GM18519 (cell line): ENCODE measurements at regions not wholly inside any gene's neighbourhood (a gene's known extent, or its start where the extent isn't known, plus 50 kb on each side); places are given as distances from the start of the nearest gene placed in this dataset.

Experiments
- ATAC-seq: cut with Tn5 transposase; IDR thresholded peaks from one replicate; pipeline ENCODE4 v1.9.1; 2021; ENCODE audit warnings: mild to moderate bottlenecking, moderate library complexity; ENCODE audit not compliant: unreplicated experiment, low FRiP score

DNA sequence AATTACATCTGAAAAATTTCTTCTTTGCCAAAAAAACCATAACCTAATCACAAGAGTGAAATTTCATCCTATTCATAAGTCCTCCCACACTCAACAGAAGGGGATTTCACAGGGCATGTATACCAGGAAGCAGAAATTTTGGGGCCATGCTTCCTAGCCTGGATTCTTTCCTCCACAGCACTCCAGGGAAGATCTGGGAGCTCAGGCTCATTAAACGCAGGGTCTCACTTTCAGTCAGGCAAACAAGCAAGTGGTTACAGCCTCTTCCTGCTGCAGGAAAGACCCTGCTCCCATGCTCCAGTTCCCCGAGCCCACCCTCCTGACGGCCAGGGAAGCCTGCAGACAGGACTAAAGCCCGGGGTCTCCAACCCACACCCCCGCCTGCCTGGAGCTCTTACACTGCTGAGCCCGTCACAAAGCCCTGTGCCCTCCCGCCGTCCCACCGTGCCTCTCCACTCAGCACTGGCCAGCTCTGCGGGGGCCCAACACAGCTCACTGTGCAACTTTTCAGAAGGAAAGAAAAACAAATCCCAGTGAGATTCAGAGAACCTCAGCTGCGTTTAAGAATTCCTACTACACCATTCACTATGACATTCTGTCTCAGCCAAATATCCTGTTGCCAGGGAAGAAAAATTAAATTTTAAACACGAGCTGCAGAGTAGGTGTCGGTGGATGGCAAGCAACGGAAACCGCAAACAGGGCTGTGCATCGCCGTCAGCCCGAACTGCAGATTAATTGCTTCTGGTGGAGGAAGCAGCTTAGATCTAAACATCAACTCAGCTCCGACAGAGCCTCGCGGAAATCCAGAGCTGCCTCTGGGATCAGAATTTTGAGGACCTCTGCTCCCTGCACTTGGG, 106.7 kb upstream of the SFSWAP start:
- no peak for ATAC-seq

GRCh38 chr12:131604859-131605258, 106.0 kb upstream of the SFSWAP start:
- ATAC-seq: no peak

GRCh38 chr12:131605304-131605829, 105.5 kb upstream of the SFSWAP start:
- ATAC-seq: no peak

GRCh38 chr12:131606218-131606901, 104.5 kb upstream of the SFSWAP start:
- ATAC-seq: no peak

GRCh38 chr12:131607658-131608447, 103.0 kb upstream of the SFSWAP start:
- peak; percentile 68 for ATAC-seq

- ATAC-seq: no peak
These were observed 101.9 kb upstream of the SFSWAP start for GRCh38 chr12:131608740-131609690.

GRCh38 chr12:131609762-131610161, 101.1 kb upstream of the SFSWAP start:
- no peak for ATAC-seq

DNA sequence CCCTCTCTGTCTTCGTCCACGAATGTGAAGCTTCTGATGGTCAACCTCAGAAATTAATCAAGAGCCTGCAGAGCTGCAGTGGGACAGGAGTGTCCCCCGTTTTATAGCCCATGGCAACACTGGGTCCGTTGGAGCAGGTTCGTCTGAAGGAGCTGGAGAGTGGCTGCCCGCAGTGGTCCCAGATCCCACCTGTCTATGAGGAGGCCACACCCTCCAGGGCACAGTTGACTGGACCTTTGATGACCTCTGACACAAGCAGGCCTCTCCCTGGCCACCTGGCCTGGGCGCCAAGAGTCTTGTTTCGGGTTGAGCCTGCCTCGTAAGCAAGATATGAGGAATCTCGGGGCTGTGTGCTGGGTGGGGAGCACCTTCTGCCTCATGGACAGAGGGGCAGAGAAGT, 100.7 kb upstream of the SFSWAP start:
- ATAC-seq: no peak

DNA sequence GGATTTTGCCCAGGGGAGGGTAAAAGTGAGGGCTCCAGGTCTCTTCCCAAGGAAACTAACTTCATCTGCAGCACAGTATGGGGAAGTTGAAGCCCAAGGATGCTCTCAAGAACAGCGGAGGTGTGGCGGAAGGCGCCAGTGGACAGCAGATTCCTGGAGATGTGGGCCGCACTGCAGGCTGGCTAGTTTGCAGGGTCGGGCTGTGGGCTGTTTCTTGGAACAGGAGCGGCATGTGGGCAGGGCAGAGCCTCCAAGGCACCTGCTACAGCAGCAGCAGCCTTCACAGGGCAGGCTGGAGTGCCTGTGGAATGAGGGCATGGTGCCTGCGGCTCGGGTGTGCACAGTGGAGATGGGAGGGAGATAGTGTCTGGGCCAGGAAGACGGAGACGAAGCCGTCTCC, 100.0 kb upstream of the SFSWAP start:
- no peak for ATAC-seq

DNA sequence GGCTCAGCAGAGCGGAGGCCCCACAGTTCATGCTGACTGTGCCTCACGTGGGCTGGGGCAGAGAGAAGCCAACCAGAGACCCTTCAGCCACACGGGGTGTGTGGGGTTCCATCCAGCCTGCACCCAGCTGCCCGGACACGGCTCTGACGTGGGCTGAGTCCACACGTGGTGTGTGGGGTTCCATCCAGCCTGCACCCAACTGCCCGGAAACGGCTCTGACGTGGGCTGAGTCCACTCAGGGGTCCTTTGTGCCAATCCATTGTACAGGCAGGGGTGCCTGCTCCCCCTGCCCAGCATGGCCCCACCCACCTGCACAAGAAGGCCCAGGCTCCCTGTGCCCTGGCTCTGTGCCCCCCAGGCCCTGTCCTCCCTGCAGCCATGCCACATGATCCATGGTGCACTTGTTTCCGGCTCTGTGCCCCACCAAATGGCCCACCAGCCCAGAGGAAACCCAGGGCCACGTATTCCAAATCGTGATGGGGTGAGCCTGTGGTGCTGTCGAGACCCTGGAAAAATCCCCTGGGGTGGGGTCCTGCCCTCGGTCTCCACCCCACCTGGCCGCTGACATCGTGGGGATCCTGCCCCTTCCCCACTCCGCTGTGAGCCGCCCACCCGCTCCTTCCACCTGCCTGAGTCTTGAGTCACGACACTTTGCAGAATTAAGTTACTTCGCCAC, 99.3 kb upstream of the SFSWAP start:
- no peak for ATAC-seq

DNA sequence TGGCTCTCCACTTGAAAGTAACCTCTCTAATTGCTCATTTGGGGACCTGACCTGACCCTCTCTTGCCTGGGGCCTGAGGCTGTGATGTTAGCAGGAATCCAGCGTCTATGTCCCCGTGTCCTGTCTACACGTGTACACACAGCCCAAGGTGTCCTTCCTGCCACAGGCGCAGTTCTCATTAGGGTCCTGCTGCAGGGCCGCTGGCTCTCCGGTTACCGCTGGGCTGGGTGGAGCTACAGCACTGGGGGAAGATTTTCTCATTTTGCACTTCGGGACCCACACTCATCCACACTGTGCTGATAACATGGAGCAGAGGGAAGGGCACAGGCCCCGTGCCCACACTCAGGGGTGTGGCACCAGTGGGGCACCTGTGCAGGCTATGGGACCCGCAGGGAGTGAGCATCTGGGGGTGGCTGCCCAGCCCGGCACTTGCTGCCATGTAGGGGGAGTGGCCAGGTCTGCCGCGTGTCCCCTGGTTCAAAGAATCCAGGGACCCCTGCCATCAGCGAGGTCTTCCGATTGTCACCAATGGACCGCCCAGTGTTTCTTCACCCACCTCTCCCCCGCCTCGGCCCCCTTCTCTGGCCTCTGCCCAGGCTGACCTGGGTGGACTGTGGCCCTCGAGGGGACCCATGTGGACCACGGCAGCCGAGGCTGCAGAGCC, 98.7 kb upstream of the SFSWAP start:
- no peak for ATAC-seq

- no peak for ATAC-seq
These were observed 97.7 kb upstream of the SFSWAP start for GRCh38 chr12:131613186-131613585.

DNA sequence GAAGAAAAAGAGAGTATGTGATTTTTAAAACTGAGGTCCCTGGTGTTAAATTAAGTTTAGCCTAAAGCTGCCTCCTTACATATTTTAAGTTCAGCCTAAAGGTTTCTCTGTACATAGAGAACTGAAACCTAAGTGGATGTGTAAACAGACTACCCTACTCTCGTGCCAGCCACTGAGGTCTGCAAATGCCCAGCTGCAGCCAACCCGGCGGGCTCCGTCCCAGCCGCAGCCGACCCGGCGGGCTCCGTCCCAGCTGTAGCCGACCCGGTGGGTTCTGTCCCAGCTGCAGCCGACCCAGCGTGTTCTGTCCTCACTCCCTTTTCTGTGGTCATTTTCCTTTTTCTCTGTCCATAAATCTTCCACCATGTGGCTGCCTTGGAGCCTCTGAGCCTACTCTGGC, 97.2 kb upstream of the SFSWAP start:
- no peak for ATAC-seq

DNA sequence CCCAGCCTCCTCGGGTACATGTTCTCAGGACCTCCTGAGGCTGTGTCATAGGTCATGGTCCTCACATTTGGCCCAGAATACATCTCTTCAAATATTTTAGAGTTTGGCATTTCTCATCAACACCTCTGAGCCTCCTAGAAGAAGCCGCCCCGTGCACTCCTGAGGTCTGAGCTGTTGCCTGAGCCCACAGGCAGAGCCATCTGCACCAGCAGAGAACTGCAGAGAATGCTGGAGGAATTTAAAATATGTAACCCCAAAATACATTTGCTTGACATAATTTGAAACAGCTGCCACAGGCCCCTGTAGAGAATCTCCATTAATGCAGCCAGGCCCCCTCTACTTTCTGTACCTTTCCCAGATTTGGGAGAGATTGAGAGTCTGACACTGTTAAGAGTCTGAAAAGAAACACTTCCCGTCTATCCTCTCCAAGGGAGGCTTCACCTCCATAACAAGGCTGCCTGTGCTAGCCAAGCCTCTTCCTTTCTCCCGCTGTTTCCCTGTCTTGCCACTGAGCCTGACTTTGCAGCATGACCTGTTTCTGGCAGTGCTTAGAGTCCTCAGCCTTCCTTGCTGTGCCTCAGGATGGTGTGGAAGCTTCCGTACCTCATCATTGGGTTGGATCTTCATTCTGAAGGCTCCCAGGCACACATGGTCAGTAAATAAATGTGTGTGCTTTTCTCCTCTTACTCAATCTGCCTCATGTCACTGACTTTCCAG, 95.4 kb upstream of the SFSWAP start:
- ATAC-seq: no peak

- ATAC-seq: no peak
These were observed 94.7 kb upstream of the SFSWAP start for GRCh38 chr12:131616043-131616700.

DNA sequence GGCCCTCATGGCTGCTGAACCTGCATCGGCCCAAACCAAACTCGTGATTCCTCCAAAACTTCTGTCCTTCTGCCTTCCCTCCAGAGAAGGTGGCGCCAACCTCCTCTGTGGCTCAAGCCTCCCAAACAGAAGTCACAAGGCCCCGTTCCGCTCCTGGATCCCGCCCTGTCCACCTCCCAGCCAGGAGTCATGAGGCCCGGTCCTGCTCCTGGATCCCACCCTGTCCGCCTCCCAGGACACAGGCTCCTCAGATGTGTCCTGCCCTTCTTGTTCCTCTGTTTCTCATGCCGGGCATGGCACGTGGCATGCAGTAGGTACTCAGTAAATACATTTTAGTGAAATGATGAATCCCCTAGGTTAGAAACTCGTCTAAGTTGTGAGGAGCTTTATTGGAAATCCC, 94.2 kb upstream of the SFSWAP start:
- no peak for ATAC-seq

GRCh38 chr12:131617179-131617578, 93.7 kb upstream of the SFSWAP start:
- ATAC-seq: no peak
